Cardiac fibroblast (primary cell): ENCODE measurements at regions not wholly inside any gene's neighbourhood (a gene's known extent, or its start where the extent isn't known, plus 50 kb on each side); places are given as distances from the start of the nearest gene placed in this dataset.

ENCODE experiments used
- DNase-seq, 2 donors: peaks; one replicate each; pipeline versions ENCODE4 v3.0.0 to v3.0.0-alpha.2; 2010; ENCODE audit warnings: low read depth in 2 of 2
- H3K4me3 ChIP-seq, 2 donors: replicated peaks in 1 of 2; 1 replicate in 1 of 2; 2 replicates in 1 of 2; pipeline ENCODE4 v1.5.1; 2011; ENCODE audit warnings: low read depth in 2 of 2, low read length in 2 of 2, mild to moderate bottlenecking in 2 of 2, moderate library complexity in 1 of 2
- CTCF ChIP-seq: IDR thresholded peaks from one replicate; pipeline ENCODE4 v1.5.1; 2011; ENCODE audit warnings: low read depth, mild to moderate bottlenecking, low read length, inconsistent platforms

- DNase-seq, result no peak
- no peak for TF ChIP-seq CTCF
- no peak overlapping the region for H3K4me3 ChIP-seq
Measured at GRCh38 chr1:219265026-219265515, 91.4 kb downstream of the LYPLAL1 start.

GRCh38 chr1:219264561-219264960, 90.9 kb downstream of the LYPLAL1 start:
- DNase-seq, result no peak
- no peak overlapping the region for H3K4me3 ChIP-seq
- no peak for TF ChIP-seq CTCF
